COLO668 (cell line): ENCODE measurements at regions not wholly inside any gene's neighbourhood (a gene's known extent, or its start where the extent isn't known, plus 50 kb on each side); places are given as distances from the start of the nearest gene placed in this dataset.
A peak's percentile ranks its signal among the peaks of the same experiment; 100 is the strongest.
"Not testable (repeated sequence)": the region's sequence is repeated elsewhere in the genome, so short reads cannot be mapped to it uniquely, and the experiment has no call there.

Source experiments
- DNase-seq: peaks from one replicate; lab custom pipeline; 2025; ENCODE audit not compliant: unreplicated experiment; lab: John Stamatoyannopoulos, UW

- DNase-seq = not testable (repeated sequence)
Measured at GRCh38 chr11:3583476-3583875, 58.3 kb downstream of the ART5 start.

DNA sequence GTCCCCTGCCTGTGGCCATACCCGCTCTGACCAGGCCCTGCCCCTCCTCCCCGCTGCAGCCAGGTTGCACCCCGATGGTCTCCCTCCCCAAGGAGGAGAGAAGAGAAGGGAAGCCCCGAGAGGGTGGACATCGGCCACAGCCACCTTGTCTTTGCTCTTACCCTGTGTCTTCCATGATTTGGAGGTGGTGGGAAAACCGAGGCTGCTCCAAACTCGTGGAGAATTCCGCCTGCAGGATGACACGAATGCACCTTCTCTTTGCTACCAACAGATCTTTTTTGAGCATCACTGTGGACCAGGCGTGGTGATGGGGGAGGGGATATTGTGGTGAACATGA lies 60.4 kb downstream of the ART5 start:
- DNase-seq = not testable (repeated sequence)

DNA sequence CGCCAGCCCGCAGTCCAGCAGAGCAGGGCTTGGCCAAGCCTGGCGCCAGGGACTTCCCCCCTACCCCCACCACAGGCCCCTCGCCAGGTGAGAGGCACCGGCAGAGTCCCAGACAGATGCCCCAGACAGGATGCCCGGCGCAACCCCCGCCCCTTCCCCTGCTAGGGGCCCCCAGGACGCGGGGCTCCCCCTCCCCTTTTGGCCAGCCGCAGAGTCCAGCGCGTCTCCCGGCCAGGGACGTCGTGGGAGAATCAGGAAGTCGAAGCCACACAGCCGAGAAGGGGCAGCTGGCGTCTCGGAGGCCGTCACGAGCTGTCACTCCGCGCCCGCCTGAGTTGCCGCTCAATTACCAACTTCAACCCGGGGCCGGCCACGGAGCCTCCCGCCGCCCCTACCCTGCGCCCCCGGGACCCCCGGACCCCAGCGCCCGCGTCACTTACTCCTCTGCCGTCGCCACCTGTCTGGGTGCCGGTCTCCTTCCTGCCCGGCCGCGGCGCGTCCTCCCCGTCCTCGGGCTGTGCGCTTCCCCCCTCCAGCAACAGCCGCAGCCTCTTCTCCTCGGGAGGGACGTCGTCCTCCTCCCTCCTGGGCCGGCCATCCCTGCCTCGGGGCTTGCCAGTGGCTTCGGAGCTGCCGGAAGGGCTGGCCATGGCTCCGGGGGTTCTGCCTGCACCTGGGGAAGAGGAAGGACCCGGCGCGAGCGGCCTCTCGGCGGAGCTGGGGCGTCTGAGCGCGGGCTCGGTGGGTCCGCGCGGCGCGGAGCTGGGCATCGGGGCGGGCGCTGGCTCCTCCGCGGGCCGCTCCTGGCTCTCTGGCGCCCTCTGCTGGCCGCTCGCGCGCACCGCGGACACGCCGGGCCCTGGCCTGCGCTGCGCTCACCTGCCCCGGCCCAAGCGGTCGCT lies 61.1 kb downstream of the ART5 start:
- peak; percentile 46 for DNase-seq

DNA sequence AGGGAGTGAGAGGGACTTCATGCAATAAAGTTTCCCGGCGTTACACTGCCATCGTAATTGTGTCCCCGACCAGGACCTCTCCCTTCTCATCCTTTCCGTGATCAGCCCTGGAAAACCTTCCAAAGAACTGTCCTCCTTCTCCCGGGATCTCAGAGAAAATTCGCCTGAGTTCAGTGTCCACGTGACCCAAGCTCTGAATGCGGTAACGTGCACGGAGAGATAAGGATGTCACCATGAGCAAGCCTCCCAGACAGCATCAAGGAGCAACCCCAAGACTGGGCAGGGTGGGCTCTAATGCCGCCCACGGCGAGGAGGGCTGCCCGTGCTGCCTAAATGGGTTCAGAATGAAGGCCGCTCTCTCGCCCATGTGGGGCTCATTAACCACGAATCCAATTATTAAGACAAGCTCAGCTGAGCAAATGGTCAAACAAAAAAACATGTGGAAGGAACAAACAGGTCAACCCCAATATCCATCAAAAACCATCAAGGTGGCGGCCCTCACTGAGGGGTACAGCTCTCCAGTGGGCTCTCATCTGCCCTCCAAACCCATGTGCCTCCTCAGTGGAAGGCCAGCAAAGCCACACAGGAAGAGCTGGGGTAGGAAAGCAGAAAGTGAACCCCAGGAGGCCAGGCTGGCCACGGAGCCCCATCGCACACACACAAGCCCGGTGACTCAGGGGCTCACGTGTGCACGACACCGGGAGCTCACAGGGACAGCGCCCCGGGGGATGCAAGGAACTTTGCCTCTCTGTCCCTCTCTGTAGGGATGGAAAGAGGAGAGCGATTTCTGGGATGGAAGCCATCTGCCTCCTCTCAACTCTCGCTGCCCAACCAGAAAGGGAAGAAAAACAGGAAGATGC lies 62.0 kb downstream of the ART5 start:
- DNase-seq = peak; percentile 49

DNA sequence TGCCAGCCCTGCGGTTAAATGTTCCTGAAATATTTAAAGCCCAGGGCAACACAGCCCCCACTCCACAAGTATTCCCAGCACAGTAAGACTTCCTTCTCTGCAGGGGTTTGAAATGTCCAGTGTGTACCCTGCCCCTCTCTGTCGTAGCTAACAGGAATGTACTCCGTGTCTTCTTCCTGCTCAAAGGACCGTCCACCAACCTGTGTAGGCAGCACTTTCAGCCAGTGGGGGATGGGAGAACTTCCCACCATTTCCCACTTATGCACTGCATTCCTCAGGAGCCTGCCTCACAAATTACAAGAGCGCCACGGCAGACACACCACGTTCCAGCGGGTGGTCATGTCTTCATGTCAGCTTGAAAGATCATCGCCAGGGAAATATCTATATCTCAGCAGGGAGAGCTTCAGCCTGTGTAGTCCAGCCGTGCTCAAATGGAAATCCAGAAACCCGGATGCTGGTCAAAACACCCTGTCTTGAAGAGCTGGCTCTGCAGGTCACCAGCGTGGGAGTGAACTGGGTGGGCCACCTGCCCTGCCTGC lies 65.7 kb downstream of the ART5 start:
- not testable (repeated sequence) for DNase-seq

- DNase-seq = not testable (repeated sequence)
Measured at GRCh38 chr11:3572976-3573647, 68.7 kb downstream of the ART5 start.

DNA sequence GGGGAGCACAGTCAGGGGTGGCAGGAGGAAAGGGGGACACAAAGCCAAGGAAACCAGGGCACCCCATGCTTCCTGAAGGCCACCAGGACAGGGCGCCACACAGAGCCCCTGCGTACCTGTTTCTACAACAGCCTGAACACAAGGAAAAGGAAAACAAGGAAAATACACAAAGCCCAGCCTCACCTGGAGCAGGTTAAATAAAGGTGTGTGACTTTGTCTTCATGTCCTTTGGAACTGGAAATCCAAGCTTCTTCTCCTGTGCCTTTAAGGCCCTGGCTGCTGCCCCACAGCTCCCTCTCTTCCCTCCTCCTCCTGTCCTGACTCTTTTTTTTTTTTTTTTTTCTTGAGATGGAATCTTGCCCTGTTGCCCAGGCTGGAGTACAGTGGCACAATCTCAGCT lies 70.0 kb downstream of the ART5 start:
- DNase-seq = not testable (repeated sequence)

GRCh38 chr11:3565838-3566237 lies 76.0 kb downstream of the ART5 start:
- DNase-seq = not testable (repeated sequence)

- not testable (repeated sequence) for DNase-seq
Measured at GRCh38 chr11:3564383-3564782, 77.4 kb downstream of the ART5 start.

GRCh38 chr11:3554621-3555020 lies 87.2 kb downstream of the ART5 start:
- not testable (repeated sequence) for DNase-seq

GRCh38 chr11:3544990-3545389 lies 96.8 kb downstream of the ART5 start:
- not testable (repeated sequence) for DNase-seq

GRCh38 chr11:3538220-3538619 lies 103.6 kb downstream of the ART5 start:
- DNase-seq = not testable (repeated sequence)

- not testable (repeated sequence) for DNase-seq
Measured at GRCh38 chr11:3537254-3537653, 104.5 kb downstream of the ART5 start.

GRCh38 chr11:3532958-3533357 lies 108.8 kb downstream of the ART5 start:
- not testable (repeated sequence) for DNase-seq

- DNase-seq = not testable (repeated sequence)
Measured at GRCh38 chr11:3531280-3531679, 110.5 kb downstream of the ART5 start.

- not testable (repeated sequence) for DNase-seq
Measured at GRCh38 chr11:3523567-3523966, 118.2 kb downstream of the ART5 start.

DNA sequence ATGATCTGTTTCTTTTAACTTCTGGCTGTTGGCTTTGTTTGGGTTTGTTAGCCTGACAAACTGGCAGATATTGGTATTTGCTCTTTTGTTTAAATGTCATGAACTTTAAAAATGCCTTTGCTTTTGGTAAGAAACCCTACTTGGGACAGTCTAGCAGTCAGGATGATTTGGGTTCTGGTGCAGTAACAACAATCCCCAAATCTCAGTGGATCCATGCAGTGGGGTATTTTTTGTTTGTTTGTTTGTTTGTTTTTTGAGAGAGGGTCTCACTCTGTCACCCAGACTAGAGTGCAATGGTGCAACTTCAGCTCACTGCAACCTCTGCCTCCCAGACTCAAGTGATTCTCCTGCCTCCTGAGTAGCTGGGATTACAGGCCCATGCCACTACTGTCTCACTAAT lies 120.9 kb downstream of the ART5 start:
- DNase-seq = not testable (repeated sequence)

GRCh38 chr11:3519841-3520240 lies 122.0 kb downstream of the ART5 start:
- DNase-seq = not testable (repeated sequence)

DNA sequence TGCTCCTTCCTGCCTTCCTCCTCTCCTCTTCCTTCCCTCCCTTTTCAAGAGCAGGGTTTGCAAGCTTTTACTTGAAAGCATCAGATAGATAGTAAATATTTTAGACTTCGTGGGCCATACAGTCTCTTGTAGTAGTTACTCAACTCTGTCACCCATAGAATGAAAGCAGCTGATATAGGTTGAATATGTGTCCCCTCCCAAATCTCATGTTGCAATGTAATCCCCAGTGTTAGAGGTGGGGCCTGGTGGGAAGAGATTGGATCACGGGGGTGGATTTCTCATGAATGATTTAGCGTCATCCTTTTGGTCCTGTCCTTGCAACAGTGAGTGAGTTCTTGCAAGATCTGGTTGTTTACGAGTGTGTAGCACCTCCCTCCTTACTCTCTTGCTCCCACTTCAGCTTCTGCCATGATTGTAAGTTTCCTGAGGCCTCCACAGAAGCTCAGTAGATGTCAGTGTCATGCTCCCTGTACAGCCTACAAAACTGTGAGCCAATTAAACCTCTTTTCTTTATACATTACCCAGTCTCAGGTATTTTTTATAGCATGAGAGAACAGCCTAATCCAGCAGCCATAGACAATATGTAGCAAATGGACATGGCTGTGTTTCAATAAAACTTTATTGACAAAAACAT lies 124.7 kb downstream of the ART5 start:
- not testable (repeated sequence) for DNase-seq

- DNase-seq = not testable (repeated sequence)
Measured at GRCh38 chr11:3516345-3516933, 125.4 kb downstream of the ART5 start.
